Cardiac fibroblast (primary cell): ENCODE measurements at regions not wholly inside any gene's neighbourhood (a gene's known extent, or its start where the extent isn't known, plus 50 kb on each side); places are given as distances from the start of the nearest gene placed in this dataset.

Experiments used
- DNase-seq, 2 donors: peaks; one replicate each; pipeline versions ENCODE4 v3.0.0 to v3.0.0-alpha.2; 2010; ENCODE audit warnings: low read depth in 2 of 2
- H3K4me3 ChIP-seq, 2 donors: replicated peaks in 1 of 2; 1 replicate in 1 of 2; 2 replicates in 1 of 2; pipeline ENCODE4 v1.5.1; 2011; ENCODE audit warnings: low read depth in 2 of 2, low read length in 2 of 2, mild to moderate bottlenecking in 2 of 2, moderate library complexity in 1 of 2
- TF ChIP-seq, protein P1 (sequence below): IDR thresholded peaks from one replicate; pipeline ENCODE4 v1.5.1; 2011; ENCODE audit warnings: low read depth, mild to moderate bottlenecking, low read length, inconsistent platforms

DNA sequence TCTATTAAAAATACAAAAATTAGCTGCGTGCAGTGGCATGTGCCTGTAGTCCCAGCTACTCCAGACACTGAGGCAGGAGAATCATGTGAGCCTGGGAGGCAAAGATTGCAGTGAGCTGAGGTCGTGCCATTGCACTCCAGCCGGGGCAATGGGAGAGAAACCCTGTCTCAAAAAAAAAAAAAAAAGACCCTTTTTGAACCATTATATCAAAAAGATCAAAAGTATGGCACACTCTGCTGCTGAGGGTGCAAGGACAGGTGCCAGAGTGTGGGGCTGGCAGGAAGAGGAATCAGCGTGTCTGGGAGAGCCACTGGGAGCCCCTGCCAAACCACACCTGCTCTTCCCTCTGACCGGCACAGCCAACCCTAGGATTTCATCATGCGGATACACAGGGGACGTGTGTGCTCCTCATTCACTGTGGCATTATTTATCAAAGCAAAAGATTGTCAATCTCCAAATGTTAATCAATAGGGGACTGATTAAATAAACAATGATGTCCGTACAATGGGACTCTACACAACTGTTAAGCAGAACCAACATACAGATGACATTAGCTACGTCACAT is 147.3 kb upstream of the TLE3 start:
- no peak for DNase-seq
- TF ChIP-seq, protein P1, sequence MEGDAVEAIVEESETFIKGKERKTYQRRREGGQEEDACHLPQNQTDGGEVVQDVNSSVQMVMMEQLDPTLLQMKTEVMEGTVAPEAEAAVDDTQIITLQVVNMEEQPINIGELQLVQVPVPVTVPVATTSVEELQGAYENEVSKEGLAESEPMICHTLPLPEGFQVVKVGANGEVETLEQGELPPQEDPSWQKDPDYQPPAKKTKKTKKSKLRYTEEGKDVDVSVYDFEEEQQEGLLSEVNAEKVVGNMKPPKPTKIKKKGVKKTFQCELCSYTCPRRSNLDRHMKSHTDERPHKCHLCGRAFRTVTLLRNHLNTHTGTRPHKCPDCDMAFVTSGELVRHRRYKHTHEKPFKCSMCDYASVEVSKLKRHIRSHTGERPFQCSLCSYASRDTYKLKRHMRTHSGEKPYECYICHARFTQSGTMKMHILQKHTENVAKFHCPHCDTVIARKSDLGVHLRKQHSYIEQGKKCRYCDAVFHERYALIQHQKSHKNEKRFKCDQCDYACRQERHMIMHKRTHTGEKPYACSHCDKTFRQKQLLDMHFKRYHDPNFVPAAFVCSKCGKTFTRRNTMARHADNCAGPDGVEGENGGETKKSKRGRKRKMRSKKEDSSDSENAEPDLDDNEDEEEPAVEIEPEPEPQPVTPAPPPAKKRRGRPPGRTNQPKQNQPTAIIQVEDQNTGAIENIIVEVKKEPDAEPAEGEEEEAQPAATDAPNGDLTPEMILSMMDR, result no peak
- no peak overlapping the region for H3K4me3 ChIP-seq

DNA sequence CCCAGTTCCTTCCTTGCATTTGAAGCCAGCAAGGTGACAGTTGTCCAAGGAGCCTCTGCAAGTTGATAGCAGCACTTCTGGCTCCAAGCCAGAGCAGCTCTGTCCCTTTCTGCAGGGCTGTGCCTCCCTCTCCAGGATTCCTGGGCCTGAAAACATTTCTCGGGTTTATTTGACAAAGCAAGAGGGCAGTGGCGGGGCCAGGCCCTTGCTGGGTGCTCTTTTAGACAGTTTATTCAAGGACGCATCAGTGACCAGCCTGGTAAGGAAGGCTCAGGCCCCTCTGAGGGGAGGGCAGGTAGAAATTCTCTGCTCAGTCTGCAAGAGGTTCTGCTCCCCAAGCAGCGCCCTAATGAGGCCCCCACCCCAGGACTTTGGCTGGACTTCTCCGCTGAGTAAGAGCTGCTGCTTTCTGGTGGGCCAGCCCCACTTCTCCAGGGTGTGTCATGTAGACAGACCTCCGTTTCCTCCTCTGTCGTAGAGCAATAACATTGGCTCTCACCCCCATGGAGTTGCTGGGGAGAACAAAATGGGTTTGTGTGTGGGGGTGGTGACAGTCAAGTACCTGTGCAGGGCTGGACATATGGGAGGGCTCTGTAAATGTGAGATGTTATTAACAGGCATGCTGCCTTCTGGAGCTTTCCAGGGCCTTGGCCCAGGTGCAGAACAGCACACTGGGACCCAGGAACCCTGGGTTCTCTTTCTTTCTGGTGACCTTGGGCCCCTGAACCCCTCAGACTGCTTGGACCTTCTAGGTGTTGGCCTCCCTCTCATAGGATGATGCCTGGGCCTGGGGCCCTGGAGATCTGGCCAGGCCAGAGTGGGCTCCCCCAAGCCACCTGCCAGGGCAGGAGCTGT is 146.2 kb upstream of the TLE3 start:
- no peak overlapping the region for H3K4me3 ChIP-seq
- TF ChIP-seq, protein P1, result no peak
- DNase-seq, result no peak

DNA sequence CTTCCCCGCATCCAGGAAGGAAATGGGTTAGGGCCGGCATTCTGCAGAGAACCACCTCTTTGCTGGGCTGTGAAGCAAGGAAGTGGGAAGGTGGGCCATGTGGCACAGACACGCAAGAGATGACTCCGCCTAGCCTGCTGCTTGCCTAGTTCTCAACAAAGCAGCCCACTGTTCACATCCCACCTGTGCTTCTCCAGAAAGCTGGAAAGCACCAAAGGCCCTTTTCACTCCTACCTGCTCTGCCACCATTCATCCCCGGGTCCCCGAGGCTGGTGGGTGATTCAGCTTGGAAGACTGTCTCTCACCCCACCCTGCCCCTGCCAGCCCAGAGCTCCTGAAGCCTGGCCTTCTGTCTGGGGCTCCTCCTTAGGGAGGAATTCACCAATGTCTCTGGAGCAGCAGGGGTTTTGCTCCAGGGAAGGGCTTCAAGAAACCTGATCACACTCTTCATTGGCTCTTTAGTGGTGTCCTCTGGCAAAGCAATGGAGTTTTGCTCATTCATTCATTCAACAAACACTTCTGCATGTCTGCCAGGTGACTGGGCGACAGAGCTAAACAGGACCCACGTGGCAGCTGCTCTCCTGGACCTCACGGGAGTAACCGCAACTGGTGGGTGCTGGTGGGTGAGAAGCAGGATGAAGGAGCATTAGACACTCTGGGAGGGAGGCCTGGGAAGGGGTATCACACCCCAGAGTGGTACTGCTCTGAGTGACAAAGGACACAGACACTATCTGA is 145.4 kb upstream of the TLE3 start:
- TF ChIP-seq, protein P1, result no peak
- no peak overlapping the region for H3K4me3 ChIP-seq
- no peak for DNase-seq

DNA sequence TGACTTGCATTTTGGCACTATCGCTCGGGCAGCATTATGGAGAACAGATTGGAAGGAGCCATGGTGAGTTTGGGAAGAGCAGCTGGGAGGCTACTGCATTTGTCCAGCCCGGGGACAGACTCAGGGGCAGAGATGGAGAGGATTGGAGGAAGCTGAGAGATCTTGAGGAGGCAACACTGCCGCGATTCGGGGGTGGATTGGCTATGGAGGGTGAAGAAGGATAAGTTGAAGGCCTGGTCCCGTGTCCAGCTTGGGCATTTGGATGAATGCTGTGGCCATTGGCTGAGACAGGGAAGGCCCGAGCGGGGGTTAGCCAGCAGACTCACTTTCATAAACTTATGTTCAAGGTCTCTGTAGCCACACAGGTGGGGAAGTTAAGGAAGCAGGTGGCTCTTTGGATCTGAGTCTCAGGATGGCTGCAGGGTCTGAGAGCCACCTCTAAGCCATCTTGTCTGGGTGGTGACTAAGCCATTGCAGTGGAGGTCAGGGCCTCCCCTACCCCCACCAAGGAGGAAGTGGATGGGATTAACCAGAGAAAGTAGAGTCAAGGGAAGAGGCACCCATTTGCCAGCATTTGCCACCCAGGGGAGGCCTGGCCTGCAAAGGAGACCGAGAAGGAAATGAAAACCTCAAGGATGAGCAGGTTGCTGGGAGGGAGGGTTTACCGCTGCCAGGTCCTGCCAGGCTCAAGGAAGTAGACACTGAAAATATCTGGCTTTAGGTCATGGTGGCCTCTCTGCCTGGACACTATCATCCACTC is 144.0 kb upstream of the TLE3 start:
- DNase-seq, result no peak
- no peak overlapping the region for H3K4me3 ChIP-seq
- TF ChIP-seq, protein P1, result no peak

DNA sequence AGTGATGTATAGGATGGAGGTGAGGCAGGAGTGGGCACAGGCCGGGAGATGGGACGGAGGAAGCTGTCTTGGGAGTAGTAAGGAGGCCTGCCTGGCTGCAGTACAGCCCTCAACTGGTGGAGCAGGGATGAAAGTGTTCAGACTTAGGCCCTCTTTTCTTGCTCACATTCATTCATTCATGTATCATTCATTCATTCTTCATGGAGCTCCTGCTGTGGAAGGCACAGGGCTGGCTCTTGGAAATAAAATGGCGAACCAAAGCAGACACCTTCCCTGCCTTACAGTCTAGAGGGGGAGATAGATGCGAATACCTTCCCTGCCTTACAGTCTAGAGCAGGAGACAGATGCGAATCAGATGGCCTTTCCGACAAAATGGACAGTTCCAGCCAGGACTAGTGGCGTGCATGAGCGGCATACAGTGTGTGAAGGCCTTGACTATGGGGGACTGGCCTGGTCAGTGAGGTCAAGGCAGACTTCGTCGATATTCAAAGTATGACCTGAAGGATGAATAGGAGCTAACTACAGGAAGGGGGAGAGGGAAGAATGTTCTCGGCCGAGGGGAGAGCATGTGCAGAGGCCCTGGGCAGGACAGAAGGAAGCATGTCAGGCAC is 143.2 kb upstream of the TLE3 start:
- TF ChIP-seq, protein P1, result no peak
- no peak for DNase-seq
- no peak overlapping the region for H3K4me3 ChIP-seq

DNA sequence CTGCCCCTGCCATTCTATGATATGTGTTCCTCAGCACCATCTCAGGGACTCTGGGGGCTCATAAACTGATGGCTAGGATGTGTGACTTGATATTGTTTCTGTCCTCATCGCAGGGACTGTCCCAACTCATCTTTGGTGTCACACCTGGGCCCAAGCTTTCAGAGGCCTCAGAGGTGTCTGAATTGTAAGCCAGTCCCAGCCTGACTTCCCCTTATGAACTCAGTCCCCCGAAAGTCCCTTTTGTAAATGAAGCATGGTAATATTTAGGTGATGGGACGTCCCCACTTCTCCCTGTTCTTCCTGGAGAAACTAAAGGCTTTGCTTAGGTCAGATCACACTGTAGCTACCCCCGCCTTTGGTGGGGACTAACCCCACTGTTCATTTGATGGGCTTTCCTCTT is 142.4 kb upstream of the TLE3 start:
- no peak for DNase-seq
- TF ChIP-seq, protein P1, result no peak
- H3K4me3 ChIP-seq, result no peak overlapping the region
